ENCODE measurements at regions not wholly inside any gene's neighbourhood (a gene's known extent, or its start where the extent isn't known, plus 50 kb on each side); places are given as distances from the start of the nearest gene placed in this dataset.

DNA sequence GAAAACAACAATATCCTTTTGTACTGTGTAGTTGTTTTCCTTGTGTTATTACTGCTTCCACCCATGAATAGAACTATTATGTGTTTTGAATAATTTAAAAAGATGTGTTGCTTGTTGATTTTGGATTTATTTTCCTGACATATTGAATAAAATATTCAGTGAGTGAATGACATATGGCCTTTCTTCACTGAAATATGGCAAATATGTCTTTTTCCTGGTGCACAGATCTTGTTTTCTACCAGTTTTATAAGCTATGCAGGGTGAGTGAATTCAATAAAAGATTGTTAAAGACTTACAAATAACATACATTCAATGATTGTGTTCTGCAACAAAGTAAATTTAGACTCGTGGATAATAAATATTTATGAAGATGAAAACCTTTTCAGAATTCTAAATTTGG, 1216.3 kb upstream of the ADGRL3 start:
- H3K27ac ChIP-seq (ENCODE audit: insufficient read depth, low read depth, low read length): no peak overlapping the region
- intact Hi-C loops (cut with micrococcal nuclease) (no loop called here), dilution Hi-C loops (cut with MboI; ENCODE audit: extremely low pct_ligation_motif_present, low sequenced_read_pairs) (no loop called here)
- H4K20me1 ChIP-seq (replicated peaks; ENCODE audit: control insufficient read depth, extremely low read depth, insufficient read depth, low read length): no peaks in the 10 kb centered on the region
- H3K4me2 ChIP-seq (ENCODE audit: insufficient read depth, low read length): no peak overlapping the region
- FAIRE-seq (no peak), DNase-seq (ENCODE audit: low read depth, low spot score) (no peak)
- H3K36me3 ChIP-seq (ENCODE audit: control insufficient read depth in 2 of 2, extremely low read depth in 1 of 2, insufficient read depth in 2 of 2, low read length in 2 of 2): no peaks in the 10 kb centered on the region
- H3K4me3 ChIP-seq (replicated peaks in 1 of 3; ENCODE audit: insufficient read depth in 1 of 3, low read depth in 1 of 3, low read length in 3 of 3): no peak overlapping the region
- H3K79me2 ChIP-seq (ENCODE audit: control insufficient read depth, insufficient read depth, low read length): no peaks in the 10 kb centered on the region
- H3K9me1 ChIP-seq (replicated peaks; ENCODE audit: control insufficient read depth, extremely low read depth, insufficient read depth, low read length): no peaks in the 10 kb centered on the region
- ChIA-PET CTCF (no interaction called here), POLR2A (no interaction called here)
- no peaks in the 10 kb centered on the region for H3K27me3 ChIP-seq (ENCODE audit: control insufficient read depth in 2 of 2, insufficient read depth in 2 of 2, low read length in 2 of 2)
- no peak overlapping the region for H3K9ac ChIP-seq (replicated peaks; ENCODE audit: extremely low read depth, insufficient read depth, low read length)
- no peak overlapping the region for H2AFZ ChIP-seq (ENCODE audit: low read depth, low read length)
- no TSS peak for BruUV-seq (replicated peaks)
- H3K9me3 ChIP-seq (replicated peaks; ENCODE audit: control insufficient read depth, insufficient read depth, low read length): peaks cover 2% of the 10 kb centered on the region
- no peaks in the 10 kb centered on the region for H3K4me1 ChIP-seq (ENCODE audit: control insufficient read depth, extremely low read depth, insufficient read depth, low read length)
- TF ChIP-seq CTCF (IDR thresholded peaks at IDR 0.05; ENCODE audit: extremely low read depth in 1 of 2, insufficient read depth in 1 of 2, low read depth in 1 of 2, low read length in 2 of 2) (no peak), JUN (IDR thresholded peaks at IDR 0.05; ENCODE audit: borderline replicate concordance, insufficient read depth, insufficient read length, low read depth) (no peak), GATA2 (IDR thresholded peaks at IDR 0.05; ENCODE audit: insufficient read depth, insufficient read length, low read depth, low read length) (no peak), MYC (IDR thresholded peaks at IDR 0.05; ENCODE audit: low read depth, low read length) (no peak), EZH2 (IDR thresholded peaks at IDR 0.05; ENCODE audit: borderline replicate concordance, low read depth, low read length, severe bottlenecking) (no peak), MAX (IDR thresholded peaks at IDR 0.05; ENCODE audit: insufficient read depth, insufficient read length) (no peak), POLR2AphosphoS5 (IDR thresholded peaks at IDR 0.05; ENCODE audit: insufficient read depth, low read depth, low read length) (no peak), POLR2A (IDR thresholded peaks at IDR 0.05; ENCODE audit: low read depth, low read length) (no peak), FOS (IDR thresholded peaks at IDR 0.05; ENCODE audit: borderline replicate concordance, insufficient read depth, low read length) (no peak)
